ENCODE measurements at regions not wholly inside any gene's neighbourhood (a gene's known extent, or its start where the extent isn't known, plus 50 kb on each side); places are given as distances from the start of the nearest gene placed in this dataset.

DNA sequence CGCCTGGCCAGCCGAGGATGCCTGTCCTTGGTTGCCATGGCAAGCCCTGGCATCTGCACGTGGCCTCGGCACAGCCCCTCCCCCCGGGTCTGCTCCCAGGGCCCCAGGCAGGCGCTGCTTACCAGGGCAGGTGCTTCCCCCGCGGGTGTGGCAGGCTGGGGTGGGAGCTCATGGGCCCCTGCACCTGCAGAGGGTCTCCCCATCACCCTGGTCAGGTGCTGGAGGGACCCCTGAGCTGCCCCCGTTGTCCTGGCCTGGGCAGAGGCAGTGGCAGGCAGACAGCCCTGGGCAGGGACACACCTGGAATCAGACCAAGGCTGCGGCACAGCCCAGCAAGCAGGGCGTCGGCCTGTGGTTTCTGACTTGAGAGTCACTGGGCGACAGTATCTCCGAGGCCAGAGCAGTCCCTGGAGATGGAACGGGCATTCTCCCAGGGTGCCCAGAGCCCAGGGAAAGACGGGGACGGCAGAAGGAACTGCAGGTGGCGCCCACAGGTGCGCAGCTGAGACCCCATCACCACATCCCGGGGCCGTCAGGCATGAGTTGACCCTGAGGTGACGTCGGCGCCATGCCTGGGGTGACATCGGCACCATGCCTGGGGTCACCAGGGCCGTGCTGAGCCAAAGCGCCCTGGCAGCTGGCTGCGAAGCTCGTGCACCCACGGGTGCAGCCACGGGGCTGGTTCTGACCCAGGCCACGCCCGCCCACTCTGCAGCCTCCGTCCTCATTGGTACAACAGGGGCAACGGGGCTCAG, 56.1 kb upstream of the FBRSL1 start:
- TF ChIP-seq, protein P1, sequence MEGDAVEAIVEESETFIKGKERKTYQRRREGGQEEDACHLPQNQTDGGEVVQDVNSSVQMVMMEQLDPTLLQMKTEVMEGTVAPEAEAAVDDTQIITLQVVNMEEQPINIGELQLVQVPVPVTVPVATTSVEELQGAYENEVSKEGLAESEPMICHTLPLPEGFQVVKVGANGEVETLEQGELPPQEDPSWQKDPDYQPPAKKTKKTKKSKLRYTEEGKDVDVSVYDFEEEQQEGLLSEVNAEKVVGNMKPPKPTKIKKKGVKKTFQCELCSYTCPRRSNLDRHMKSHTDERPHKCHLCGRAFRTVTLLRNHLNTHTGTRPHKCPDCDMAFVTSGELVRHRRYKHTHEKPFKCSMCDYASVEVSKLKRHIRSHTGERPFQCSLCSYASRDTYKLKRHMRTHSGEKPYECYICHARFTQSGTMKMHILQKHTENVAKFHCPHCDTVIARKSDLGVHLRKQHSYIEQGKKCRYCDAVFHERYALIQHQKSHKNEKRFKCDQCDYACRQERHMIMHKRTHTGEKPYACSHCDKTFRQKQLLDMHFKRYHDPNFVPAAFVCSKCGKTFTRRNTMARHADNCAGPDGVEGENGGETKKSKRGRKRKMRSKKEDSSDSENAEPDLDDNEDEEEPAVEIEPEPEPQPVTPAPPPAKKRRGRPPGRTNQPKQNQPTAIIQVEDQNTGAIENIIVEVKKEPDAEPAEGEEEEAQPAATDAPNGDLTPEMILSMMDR (IDR thresholded peaks at IDR 0.05; ENCODE audit: extremely low read depth, missing control alignments): no peak
- no peak for DNase-seq (ENCODE audit: low spot score)

DNA sequence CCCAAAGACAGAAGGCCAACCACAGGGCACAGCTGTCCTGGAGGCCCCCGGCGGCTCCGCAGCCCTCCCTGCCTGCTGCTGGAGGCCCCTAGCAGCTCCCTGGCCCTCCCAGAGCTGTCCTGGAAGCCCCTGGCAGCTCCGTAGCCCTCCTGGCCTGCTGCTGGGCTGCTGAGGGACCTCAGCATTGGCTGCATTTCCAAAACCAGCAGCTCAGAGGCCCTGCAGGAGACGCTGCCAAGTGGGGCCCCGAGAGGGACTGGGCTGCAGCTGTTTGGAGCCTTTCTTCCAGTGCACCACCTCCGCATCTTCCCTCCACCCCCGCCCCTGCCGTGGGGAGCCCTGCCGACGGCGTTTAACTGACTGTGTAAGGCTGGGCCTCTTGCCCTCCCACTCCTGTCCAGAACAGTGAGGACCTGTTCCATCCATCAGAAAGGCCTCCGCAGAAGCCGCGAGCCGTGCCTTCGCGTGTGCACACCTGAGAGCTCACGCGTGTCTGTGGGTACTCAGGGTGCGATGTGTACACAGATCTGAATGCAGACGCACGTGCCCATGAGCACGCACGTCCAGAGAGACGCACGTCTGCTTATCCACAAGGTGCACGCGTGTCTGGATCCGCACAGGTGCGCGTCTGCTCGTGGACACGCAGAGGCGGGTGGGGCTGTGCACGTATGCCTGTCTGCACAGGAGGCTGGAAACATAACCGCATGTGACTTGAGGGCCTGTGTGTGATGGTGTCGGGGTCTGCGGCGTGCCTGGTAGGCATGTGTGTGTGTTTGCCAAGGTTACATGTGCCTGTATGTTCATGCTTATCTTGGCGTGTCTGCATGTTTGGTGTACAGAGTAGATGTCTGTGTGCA, 57.0 kb upstream of the FBRSL1 start:
- DNase-seq (ENCODE audit: low spot score): no peak
- TF ChIP-seq, protein P1 (IDR thresholded peaks at IDR 0.05; ENCODE audit: extremely low read depth, missing control alignments): no peak

DNA sequence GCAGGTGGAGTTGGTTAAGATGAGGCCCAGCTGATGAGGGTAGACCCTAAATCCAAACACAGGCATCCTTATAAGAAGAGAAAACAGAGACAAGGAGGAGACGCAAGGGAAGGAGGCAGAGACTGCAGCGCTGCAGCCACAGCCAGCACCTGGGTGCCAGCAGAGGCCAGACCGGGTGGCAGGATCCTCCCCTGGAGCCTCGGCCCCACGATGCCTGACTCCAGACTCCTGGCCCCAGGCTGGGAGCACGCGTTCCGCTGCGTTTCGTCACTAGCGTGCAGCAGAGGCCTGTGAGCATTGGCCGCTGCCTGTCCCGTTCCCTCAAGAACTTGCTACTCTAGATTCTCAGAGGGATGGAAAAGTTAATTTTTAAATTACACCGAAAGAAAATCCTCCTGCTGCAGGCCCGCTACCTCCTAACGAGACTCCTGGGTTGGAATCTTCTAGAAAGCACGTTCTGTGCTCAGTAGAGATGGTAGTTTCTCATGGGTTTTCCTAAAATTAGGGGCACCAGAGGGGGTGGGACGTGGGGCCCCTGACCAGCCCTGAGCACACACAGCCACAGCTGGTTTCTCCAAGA, 57.7 kb upstream of the FBRSL1 start:
- TF ChIP-seq, protein P1 (IDR thresholded peaks at IDR 0.05; ENCODE audit: extremely low read depth, missing control alignments): no peak
- no peak for DNase-seq (ENCODE audit: low spot score)

DNA sequence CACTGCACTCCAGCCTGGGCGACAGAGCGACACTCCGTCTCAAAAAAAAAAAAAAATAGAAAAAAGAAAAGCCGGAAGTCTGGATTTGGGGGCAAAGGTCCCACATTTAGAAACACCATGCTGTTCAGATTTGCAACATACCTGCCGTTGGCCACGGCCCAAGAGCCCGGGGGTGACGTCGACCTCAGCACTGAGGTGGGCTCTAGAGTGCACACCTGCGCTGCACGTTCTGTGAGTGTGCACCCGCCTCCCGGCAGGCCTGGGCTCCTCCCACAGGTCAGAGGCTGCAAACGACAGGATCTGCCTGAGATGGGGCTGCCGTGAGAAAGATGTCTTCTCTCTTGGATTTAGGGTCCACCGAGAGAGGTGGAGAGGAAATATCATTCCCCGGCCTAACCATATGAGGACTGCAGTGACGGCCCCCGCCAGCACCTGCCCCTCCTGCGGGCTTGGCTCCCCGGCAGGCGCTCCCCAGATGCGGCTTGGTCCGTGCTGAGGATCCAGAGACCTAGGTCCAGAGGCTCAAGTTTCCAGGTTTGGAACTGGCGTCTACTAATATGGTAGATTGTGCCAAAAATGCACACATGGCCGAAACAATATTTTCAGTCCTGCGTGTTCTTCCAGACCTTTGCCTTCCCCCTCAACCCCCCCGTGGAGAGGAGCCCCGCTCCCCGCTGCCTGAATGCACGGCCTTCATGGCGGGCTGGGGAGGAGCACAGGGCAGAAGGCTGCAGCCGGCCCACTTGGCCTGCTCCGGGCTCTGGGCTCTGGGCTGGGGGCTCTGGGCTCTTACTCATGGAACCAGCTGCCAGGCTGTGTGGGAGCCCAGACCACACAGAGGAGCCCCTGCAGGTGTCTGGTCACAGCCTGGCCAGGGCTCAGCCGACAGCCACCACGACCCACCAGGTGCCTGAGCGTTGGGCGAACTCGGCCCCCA, 58.8 kb upstream of the FBRSL1 start:
- TF ChIP-seq, protein P1 (IDR thresholded peaks at IDR 0.05; ENCODE audit: extremely low read depth, missing control alignments): no peak
- DNase-seq (ENCODE audit: low spot score): no peak

DNA sequence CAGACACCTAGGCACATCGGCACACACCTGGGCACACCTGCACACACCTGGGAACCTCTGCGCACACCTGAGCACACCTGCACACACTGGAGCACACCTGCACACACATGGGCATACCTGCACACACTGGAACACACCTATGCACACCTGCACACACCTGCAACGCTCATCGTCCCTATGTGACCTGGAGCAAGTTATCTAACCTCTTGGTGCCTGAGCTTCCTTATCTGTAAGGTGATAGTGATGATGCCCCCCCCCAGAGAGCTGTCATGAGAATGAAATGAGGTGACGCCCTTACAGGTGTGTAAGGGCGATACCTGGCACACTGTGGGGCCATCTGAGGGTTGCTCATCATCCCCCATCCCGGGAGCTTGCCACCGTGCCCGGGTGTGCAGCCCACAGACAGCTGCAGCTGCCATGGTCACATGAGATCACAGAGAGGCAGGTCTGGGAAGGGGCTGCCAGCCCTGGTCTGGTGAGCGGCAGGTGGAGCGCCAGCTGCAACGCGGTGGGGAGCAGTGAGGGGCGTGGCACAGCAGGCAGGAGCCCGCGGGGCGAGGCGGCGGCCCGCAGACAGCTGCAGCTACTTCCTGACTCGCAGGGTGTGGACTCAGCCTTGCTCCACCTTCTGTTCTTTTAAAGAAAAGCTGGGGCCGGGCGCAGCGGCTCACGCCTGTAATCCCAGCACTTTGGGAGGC, 59.9 kb upstream of the FBRSL1 start:
- TF ChIP-seq, protein P1 (IDR thresholded peaks at IDR 0.05; ENCODE audit: extremely low read depth, missing control alignments): no peak
- peak; percentile 85 for DNase-seq (ENCODE audit: low spot score)

DNA sequence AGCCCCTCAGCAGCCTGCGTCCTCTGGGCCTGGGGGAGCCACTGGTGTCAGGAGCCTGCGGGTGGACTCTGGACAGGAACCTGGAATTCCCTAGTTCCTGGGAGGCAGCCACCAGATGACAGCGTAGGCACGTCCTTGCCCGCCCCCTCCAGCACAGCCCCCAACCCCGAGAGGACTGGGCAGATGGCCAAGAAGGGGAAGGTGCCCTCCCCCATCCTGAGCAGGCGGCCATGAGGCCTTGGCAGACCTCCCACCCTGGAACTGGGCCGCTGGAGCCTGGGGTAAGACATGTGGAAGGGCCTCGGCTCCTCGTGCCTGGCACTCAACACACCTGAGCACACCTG, 60.4 kb upstream of the FBRSL1 start:
- no peak for DNase-seq (ENCODE audit: low spot score)
- TF ChIP-seq, protein P1 (IDR thresholded peaks at IDR 0.05; ENCODE audit: extremely low read depth, missing control alignments): no peak

All from GM20000 (cell line).